Pancreas (tissue), 10 donors: ENCODE measurements at regions not wholly inside any gene's neighbourhood (a gene's known extent, or its start where the extent isn't known, plus 50 kb on each side); places are given as distances from the start of the nearest gene placed in this dataset.
"Not testable (repeated sequence)": the region's sequence is repeated elsewhere in the genome, so short reads cannot be mapped to it uniquely, and the experiment has no call there.

Experiments used
- ATAC-seq, 4 donors: fragments of 200-7000 bp; cut with Tn5 transposase; one replicate each; pipeline versions ENCODE4 v1.8.0 to v1.9.1; 2020; ENCODE audit warnings: mild to moderate bottlenecking in 4 of 4, moderate library complexity in 4 of 4
- DNase-seq, 6 donors: peaks; one replicate each; pipeline ENCODE4 v3.0.0-alpha.2; 2020
- FAIRE-seq: peaks from 2 replicates; lab custom pipeline; 2012; peaks lifted over from hg19 to GRCh38; lab: Jason Lieb, UNC
- H3K27ac ChIP-seq, 4 donors: fragments of 200-600 bp; sonication (generic); 1 replicate in 3 of 4; 2 replicates in 1 of 4; pipeline versions ENCODE4 v1.5.0 to v1.8.0; 2020
- H3K27me3 ChIP-seq, 4 donors: fragments of 200-600 bp; one replicate each; pipeline ENCODE4 v1.8.0; 2021
- H3K36me3 ChIP-seq, 3 donors: fragments of 200-600 bp; sonication (generic) in 1 of 3; one replicate each; pipeline versions ENCODE4 v1.5.0 to v1.8.0; 2020 to 2021
- H3K4me1 ChIP-seq, 3 donors: fragments of 200-600 bp; one replicate each; pipeline ENCODE4 v1.8.0; 2021
- H3K4me3 ChIP-seq, 4 donors: fragments of 200-600 bp; sonication (generic) in 2 of 4; one replicate each; pipeline versions ENCODE4 v1.5.0 to v1.8.0; 2020 to 2021
- H3K9me3 ChIP-seq, 4 donors: fragments of 200-600 bp; one replicate each; pipeline ENCODE4 v1.8.0; 2021
- CTCF ChIP-seq, 4 donors: fragments of 200-600 bp; sonication (generic) in 3 of 4; IDR thresholded peaks; one replicate each; pipeline versions ENCODE4 v1.5.0 to v1.8.0; 2021; ENCODE audit warnings: antibody characterized with exemption in 4 of 4
- WGBS, 2 donors: extraction: QIAGEN DNeasy Blood & Tissue Kit; methylation state at CpG; one replicate each; pipeline ENCODE4 v1.1.7; 2013; 5-methylcytosine and 5-hydroxymethylcytosine counted together
- intact Hi-C, 3 donors: fragments of 100-400 bp; cut with DNase I; formaldehyde crosslinking; loops; one replicate each; pipeline versions ENCODE4 v1.11.1 to v1.14.2; 2022
- donor health status: healthy with polysubstance abuse.
- donor health status: DM: no; HTN: no; CAD: no; lungs with moderate emphysema.
- donor health status: DM: no; HTN: no; CAD: no.
- donor health status: control.
- donor health status: control.
- donor health status: Bipolar disorder and iron deficiency.
- donor health status: DM: yes; HTN: yes; CAD: no.
- donor health status: DM: no; HTN: no; CAD: no.
- donor health status: DM: no; HTN: no; CAD: no.
- donor health status: DM: yes; HTN: yes; CAD: no.

GRCh38 chr2:58341047-58341446, 99.9 kb upstream of the FANCL start:
- Histone ChIP-seq H3K27ac (no peak overlapping the region), H3K9me3 (no peaks in the 10 kb centered on the region), H3K27me3 (no peaks in the 10 kb centered on the region), H3K36me3 (no peaks in the 10 kb centered on the region), H3K4me3 (no peak overlapping the region), H3K4me1 (no peaks in the 10 kb centered on the region)
- DNase-seq = no peak
- TF ChIP-seq CTCF (IDR thresholded peaks at IDR 0.05) = no peak
- FAIRE-seq = no peak
- 78 to 92% methylated on average over 2 of the region's 2 CpGs for WGBS, 2 donors
- intact Hi-C loops = no loop called here
- no peak for ATAC-seq

GRCh38 chr2:58339548-58340243, 98.6 kb upstream of the FANCL start:
- ATAC-seq (no peak), FAIRE-seq (no peak)
- H3K27me3 ChIP-seq = no peaks in the 10 kb centered on the region

GRCh38 chr2:58336416-58336815, 95.3 kb upstream of the FANCL start:
- intact Hi-C loops = no loop called here
- FAIRE-seq (no peak), DNase-seq (no peak), ATAC-seq (no peak)
- TF ChIP-seq CTCF (IDR thresholded peaks at IDR 0.05) = no peak
- 63 to 68% methylated on average over 4 of the region's 4 CpGs for WGBS, 2 donors
- no peak overlapping the region for H3K27ac ChIP-seq
- no peaks in the 10 kb centered on the region for H3K4me1 ChIP-seq
- H3K9me3 ChIP-seq = no peaks in the 10 kb centered on the region
- no peaks in the 10 kb centered on the region for H3K27me3 ChIP-seq
- H3K4me3 ChIP-seq = no peak overlapping the region
- H3K36me3 ChIP-seq = no peaks in the 10 kb centered on the region

More at GRCh38 chr2:58339548-58340243, 98.6 kb upstream of the FANCL start:
- Histone ChIP-seq H3K9me3 (no peaks in the 10 kb centered on the region), H3K4me3 (no peak overlapping the region), H3K27ac (no peak overlapping the region), H3K36me3 (no peaks in the 10 kb centered on the region), H3K4me1 (no peaks in the 10 kb centered on the region)
- TF ChIP-seq CTCF (IDR thresholded peaks at IDR 0.05) = no peak
- intact Hi-C loops = no loop called here
- no peak for DNase-seq

GRCh38 chr2:58334414-58334813, 93.3 kb upstream of the FANCL start:
- intact Hi-C loops = no loop called here
- no peaks in the 10 kb centered on the region for H3K36me3 ChIP-seq
- H3K27ac ChIP-seq = no peak overlapping the region
- TF ChIP-seq CTCF (IDR thresholded peaks at IDR 0.05) = no peak
- H3K27me3 ChIP-seq = no peaks in the 10 kb centered on the region
- WGBS, 2 donors = 67 to 71% methylated on average over 5 of the region's 5 CpGs
- H3K4me3 ChIP-seq = no peak overlapping the region
- ATAC-seq = no peak
- no peak for FAIRE-seq
- no peak for DNase-seq
- H3K9me3 ChIP-seq = no peaks in the 10 kb centered on the region
- H3K4me1 ChIP-seq = no peaks in the 10 kb centered on the region

GRCh38 chr2:58325296-58325895, 84.3 kb upstream of the FANCL start:
- H3K27ac ChIP-seq, H3K4me1 ChIP-seq, H3K9me3 ChIP-seq, H3K27me3 ChIP-seq, ATAC-seq, intact Hi-C loops, DNase-seq, H3K4me3 ChIP-seq, H3K36me3 ChIP-seq, FAIRE-seq: not testable (repeated sequence)
- WGBS, 2 donors = 76 to 84% methylated on average over 18 of the region's 18 CpGs
